ENCODE measurements at regions not wholly inside any gene's neighbourhood (a gene's known extent, or its start where the extent isn't known, plus 50 kb on each side); places are given as distances from the start of the nearest gene placed in this dataset.

GRCh38 chr1:81069856-81070255, 730.9 kb upstream of the ADGRL2 start:
- no peak overlapping the region for H3K27ac Mint-ChIP-seq
- no peak for DNase-seq
- no peaks in the 10 kb centered on the region for H3K36me3 Mint-ChIP-seq (ENCODE audit: low read depth)
- no peak overlapping the region for H3K4me3 Mint-ChIP-seq
- peaks cover 5% of the 10 kb centered on the region for H3K9me3 Mint-ChIP-seq
- intact Hi-C loops (cut with micrococcal nuclease), result no loop called here
- no peaks in the 10 kb centered on the region for H3K4me1 Mint-ChIP-seq (ENCODE audit: low read depth)
- no peaks in the 10 kb centered on the region for H3K27me3 Mint-ChIP-seq (ENCODE audit: low read depth)
- CTCF ChIA-PET, result no interaction called here

- Mint-ChIP-seq H3K36me3 (ENCODE audit: low read depth) (no peaks in the 10 kb centered on the region), H3K27me3 (ENCODE audit: low read depth) (no peaks in the 10 kb centered on the region), H3K4me1 (ENCODE audit: low read depth) (no peaks in the 10 kb centered on the region), H3K27ac (no peak overlapping the region), H3K9me3 (peaks cover 5% of the 10 kb centered on the region), H3K4me3 (no peak overlapping the region)
- intact Hi-C loops (cut with micrococcal nuclease), result no loop called here
- no peak for DNase-seq
- CTCF ChIA-PET, result no interaction called here
These were observed 732.0 kb upstream of the ADGRL2 start for GRCh38 chr1:81068726-81069125.

- intact Hi-C loops (cut with micrococcal nuclease), result no loop called here
These were observed 746.9 kb upstream of the ADGRL2 start for GRCh38 chr1:81053826-81054225.

GRCh38 chr1:81052162-81052561, 748.6 kb upstream of the ADGRL2 start:
- no peaks in the 10 kb centered on the region for H3K27me3 Mint-ChIP-seq (ENCODE audit: low read depth)
- H3K4me1 Mint-ChIP-seq (ENCODE audit: low read depth), result no peaks in the 10 kb centered on the region
- no peak overlapping the region for H3K4me3 Mint-ChIP-seq
- intact Hi-C loops (cut with micrococcal nuclease), result no loop called here
- H3K36me3 Mint-ChIP-seq (ENCODE audit: low read depth), result no peaks in the 10 kb centered on the region
- DNase-seq, result no peak
- no peaks in the 10 kb centered on the region for H3K9me3 Mint-ChIP-seq
- CTCF ChIA-PET, result no interaction called here
- no peak overlapping the region for H3K27ac Mint-ChIP-seq

More at GRCh38 chr1:81053826-81054225, 746.9 kb upstream of the ADGRL2 start:
- Mint-ChIP-seq H3K27me3 (ENCODE audit: low read depth) (no peaks in the 10 kb centered on the region), H3K4me3 (no peak overlapping the region), H3K36me3 (ENCODE audit: low read depth) (no peaks in the 10 kb centered on the region), H3K4me1 (ENCODE audit: low read depth) (no peaks in the 10 kb centered on the region), H3K27ac (no peak overlapping the region), H3K9me3 (no peaks in the 10 kb centered on the region)
- CTCF ChIA-PET, result no interaction called here
- DNase-seq, result no peak

GRCh38 chr1:81050390-81050789, 750.3 kb upstream of the ADGRL2 start:
- DNase-seq, result no peak
- Mint-ChIP-seq H3K27me3 (ENCODE audit: low read depth) (no peaks in the 10 kb centered on the region), H3K4me3 (no peak overlapping the region), H3K4me1 (ENCODE audit: low read depth) (no peaks in the 10 kb centered on the region), H3K9me3 (no peaks in the 10 kb centered on the region), H3K36me3 (ENCODE audit: low read depth) (no peaks in the 10 kb centered on the region), H3K27ac (no peak overlapping the region)
- CTCF ChIA-PET, result no interaction called here
- intact Hi-C loops (cut with micrococcal nuclease), result no loop called here

GRCh38 chr1:81044708-81045107, 756.0 kb upstream of the ADGRL2 start:
- Mint-ChIP-seq H3K9me3 (no peaks in the 10 kb centered on the region), H3K4me1 (ENCODE audit: low read depth) (no peaks in the 10 kb centered on the region), H3K27me3 (ENCODE audit: low read depth) (no peaks in the 10 kb centered on the region), H3K36me3 (ENCODE audit: low read depth) (no peaks in the 10 kb centered on the region), H3K4me3 (no peak overlapping the region), H3K27ac (no peak overlapping the region)
- CTCF ChIA-PET, result no interaction called here
- intact Hi-C loops (cut with micrococcal nuclease), result no loop called here
- DNase-seq, result no peak

GRCh38 chr1:81042225-81042624, 758.5 kb upstream of the ADGRL2 start:
- intact Hi-C loops (cut with micrococcal nuclease), result no loop called here
- no peaks in the 10 kb centered on the region for H3K36me3 Mint-ChIP-seq (ENCODE audit: low read depth)

GRCh38 chr1:81034291-81034690, 766.4 kb upstream of the ADGRL2 start:
- CTCF ChIA-PET, result no interaction called here
- H3K27me3 Mint-ChIP-seq (ENCODE audit: low read depth), result no peaks in the 10 kb centered on the region
- no peaks in the 10 kb centered on the region for H3K4me1 Mint-ChIP-seq (ENCODE audit: low read depth)
- H3K36me3 Mint-ChIP-seq (ENCODE audit: low read depth), result no peaks in the 10 kb centered on the region
- H3K4me3 Mint-ChIP-seq, result no peak overlapping the region
- no peak overlapping the region for H3K27ac Mint-ChIP-seq
- intact Hi-C loops (cut with micrococcal nuclease), result no loop called here
- DNase-seq, result no peak
- H3K9me3 Mint-ChIP-seq, result peaks cover 14% of the 10 kb centered on the region

More at GRCh38 chr1:81042225-81042624, 758.5 kb upstream of the ADGRL2 start:
- Mint-ChIP-seq H3K4me3 (no peak overlapping the region), H3K27me3 (ENCODE audit: low read depth) (no peaks in the 10 kb centered on the region), H3K9me3 (peaks cover 4% of the 10 kb centered on the region), H3K4me1 (ENCODE audit: low read depth) (no peaks in the 10 kb centered on the region), H3K27ac (no peak overlapping the region)
- DNase-seq, result no peak
- CTCF ChIA-PET, result no interaction called here

- H3K4me1 Mint-ChIP-seq (ENCODE audit: low read depth), result no peaks in the 10 kb centered on the region
- H3K27ac Mint-ChIP-seq, result no peak overlapping the region
- H3K9me3 Mint-ChIP-seq, result peaks cover 11% of the 10 kb centered on the region
- CTCF ChIA-PET, result no interaction called here
- no peaks in the 10 kb centered on the region for H3K36me3 Mint-ChIP-seq (ENCODE audit: low read depth)
- intact Hi-C loops (cut with micrococcal nuclease), result no loop called here
- no peaks in the 10 kb centered on the region for H3K27me3 Mint-ChIP-seq (ENCODE audit: low read depth)
- no peak overlapping the region for H3K4me3 Mint-ChIP-seq
- no peak for DNase-seq
These were observed 767.7 kb upstream of the ADGRL2 start for GRCh38 chr1:81032973-81033425.

- Mint-ChIP-seq H3K27ac (no peak overlapping the region), H3K36me3 (ENCODE audit: low read depth) (no peaks in the 10 kb centered on the region), H3K4me1 (ENCODE audit: low read depth) (no peaks in the 10 kb centered on the region), H3K4me3 (no peak overlapping the region), H3K27me3 (ENCODE audit: low read depth) (no peaks in the 10 kb centered on the region), H3K9me3 (peaks cover 10% of the 10 kb centered on the region)
- DNase-seq, result no peak
- intact Hi-C loops (cut with micrococcal nuclease), result no loop called here
- CTCF ChIA-PET, result no interaction called here
These were observed 768.4 kb upstream of the ADGRL2 start for GRCh38 chr1:81032374-81032773.

GRCh38 chr1:81030441-81030840, 770.3 kb upstream of the ADGRL2 start:
- no peak overlapping the region for H3K27ac Mint-ChIP-seq
- intact Hi-C loops (cut with micrococcal nuclease), result no loop called here
- peaks cover 7% of the 10 kb centered on the region for H3K9me3 Mint-ChIP-seq
- no peak for DNase-seq
- CTCF ChIA-PET, result no interaction called here
- H3K27me3 Mint-ChIP-seq (ENCODE audit: low read depth), result no peaks in the 10 kb centered on the region
- no peaks in the 10 kb centered on the region for H3K4me1 Mint-ChIP-seq (ENCODE audit: low read depth)
- H3K4me3 Mint-ChIP-seq, result no peak overlapping the region
- no peaks in the 10 kb centered on the region for H3K36me3 Mint-ChIP-seq (ENCODE audit: low read depth)

- no peak for DNase-seq
- CTCF ChIA-PET, result no interaction called here
- H3K9me3 Mint-ChIP-seq, result peaks cover 3% of the 10 kb centered on the region
- H3K27ac Mint-ChIP-seq, result no peak overlapping the region
- no peak overlapping the region for H3K4me3 Mint-ChIP-seq
- H3K4me1 Mint-ChIP-seq (ENCODE audit: low read depth), result no peaks in the 10 kb centered on the region
- H3K27me3 Mint-ChIP-seq (ENCODE audit: low read depth), result no peaks in the 10 kb centered on the region
- H3K36me3 Mint-ChIP-seq (ENCODE audit: low read depth), result no peaks in the 10 kb centered on the region
- intact Hi-C loops (cut with micrococcal nuclease), result no loop called here
These were observed 771.5 kb upstream of the ADGRL2 start for GRCh38 chr1:81029266-81029665.

GRCh38 chr1:81023187-81023724, 777.5 kb upstream of the ADGRL2 start:
- no peak overlapping the region for H3K27ac Mint-ChIP-seq
- intact Hi-C loops (cut with micrococcal nuclease), result no loop called here

GRCh38 chr1:81021134-81021533, 779.6 kb upstream of the ADGRL2 start:
- H3K36me3 Mint-ChIP-seq (ENCODE audit: low read depth), result no peaks in the 10 kb centered on the region
- intact Hi-C loops (cut with micrococcal nuclease), result no loop called here
- H3K9me3 Mint-ChIP-seq, result no peaks in the 10 kb centered on the region
- CTCF ChIA-PET, result no interaction called here
- DNase-seq, result no peak
- H3K27ac Mint-ChIP-seq, result no peak overlapping the region
- H3K27me3 Mint-ChIP-seq (ENCODE audit: low read depth), result no peaks in the 10 kb centered on the region
- H3K4me1 Mint-ChIP-seq (ENCODE audit: low read depth), result no peaks in the 10 kb centered on the region
- H3K4me3 Mint-ChIP-seq, result no peak overlapping the region

More at GRCh38 chr1:81023187-81023724, 777.5 kb upstream of the ADGRL2 start:
- CTCF ChIA-PET, result no interaction called here
- DNase-seq, result no peak
- Mint-ChIP-seq H3K4me3 (no peak overlapping the region), H3K4me1 (ENCODE audit: low read depth) (no peaks in the 10 kb centered on the region), H3K36me3 (ENCODE audit: low read depth) (no peaks in the 10 kb centered on the region), H3K27me3 (ENCODE audit: low read depth) (no peaks in the 10 kb centered on the region), H3K9me3 (no peaks in the 10 kb centered on the region)
